GM19238 (cell line): ENCODE measurements at regions not wholly inside any gene's neighbourhood (a gene's known extent, or its start where the extent isn't known, plus 50 kb on each side); places are given as distances from the start of the nearest gene placed in this dataset.
"Not testable (repeated sequence)": the region's sequence is repeated elsewhere in the genome, so short reads cannot be mapped to it uniquely, and the experiment has no call there.

Experiments used
- DNase-seq: peaks from one replicate; pipeline ENCODE4 v3.0.0; 2011; ENCODE audit warnings: low spot score; ENCODE audit not compliant: insufficient read length

DNA sequence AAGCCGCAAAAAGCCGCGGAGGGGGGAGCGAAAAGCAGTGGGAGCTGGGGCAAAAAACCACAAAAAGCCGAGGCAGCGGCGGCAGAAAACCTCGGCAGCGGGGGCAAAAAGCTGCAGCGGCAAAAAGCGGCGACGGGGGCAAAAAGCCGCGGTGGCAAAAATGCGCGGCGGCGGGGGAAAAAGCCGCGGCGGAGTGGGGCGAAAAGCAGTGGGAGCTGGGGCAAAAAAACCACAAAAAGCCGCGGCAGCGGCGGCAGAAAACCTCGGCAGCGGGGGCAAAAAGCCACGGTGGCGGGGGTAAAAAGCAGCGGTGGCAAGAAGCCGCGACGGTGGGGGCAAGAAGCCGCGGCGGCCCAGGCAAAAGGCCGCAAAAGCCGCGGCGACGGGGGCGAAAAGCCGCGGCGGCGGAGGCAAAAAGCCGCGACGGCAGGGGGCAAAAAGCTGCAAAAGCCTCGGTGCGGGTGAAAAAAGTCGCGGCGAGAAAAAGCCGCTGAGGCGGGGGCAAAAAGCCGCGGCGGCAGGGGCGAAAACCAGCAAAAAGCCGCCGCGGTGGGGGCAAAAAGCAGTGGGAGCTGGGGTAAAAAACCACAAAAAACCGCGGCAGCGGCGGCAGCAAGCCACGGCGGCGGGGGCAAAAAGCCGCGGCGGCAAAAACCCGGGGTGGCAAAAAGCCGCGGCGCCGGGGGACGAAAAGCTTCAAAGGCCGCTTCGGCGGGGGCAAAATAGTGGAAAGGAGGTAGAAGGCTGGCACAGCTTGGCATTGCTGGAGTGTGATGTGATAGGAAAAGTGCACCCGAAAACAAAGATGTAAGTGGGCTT, 135.9 kb downstream of the ZNF92 start:
- no peak for DNase-seq

DNA sequence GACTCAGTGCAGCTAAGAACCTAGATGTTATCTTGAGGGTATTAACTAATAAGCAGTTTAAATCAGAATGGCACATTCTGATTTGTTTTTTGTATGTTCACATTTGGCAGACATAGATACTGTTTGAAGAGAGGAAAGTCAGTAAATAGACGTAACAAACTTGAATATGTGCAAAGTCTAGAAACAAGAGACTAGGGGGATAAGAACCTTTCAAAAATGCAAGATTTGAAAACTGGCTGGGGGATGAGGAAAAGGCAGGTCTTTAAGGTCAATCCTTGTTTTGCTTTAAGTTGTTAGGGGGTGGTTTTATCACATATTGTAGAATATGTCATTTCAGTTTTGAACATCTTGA, 136.5 kb downstream of the ZNF92 start:
- DNase-seq, result not testable (repeated sequence)

DNA sequence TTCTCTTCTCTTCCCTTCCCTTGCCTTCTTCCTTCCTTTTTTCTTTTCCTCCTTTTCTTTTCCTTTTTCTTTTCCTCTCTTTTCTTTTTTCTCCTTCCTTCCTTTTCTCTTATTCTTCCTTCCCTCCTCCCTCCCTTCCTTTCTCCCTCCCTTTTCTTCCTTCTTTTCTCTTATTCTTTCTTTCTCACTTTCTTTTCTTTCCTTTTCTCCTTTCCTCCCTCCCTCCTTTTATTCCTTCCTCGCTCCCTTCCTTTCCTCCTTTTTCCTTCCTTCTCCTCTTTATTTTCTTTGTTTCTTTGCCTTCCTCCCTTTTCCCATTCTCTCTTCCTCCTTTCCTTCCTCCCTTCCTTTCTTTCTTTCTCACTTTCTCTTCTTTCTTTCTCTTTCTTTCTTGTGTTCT, 146.1 kb downstream of the ZNF92 start:
- not testable (repeated sequence) for DNase-seq

DNA sequence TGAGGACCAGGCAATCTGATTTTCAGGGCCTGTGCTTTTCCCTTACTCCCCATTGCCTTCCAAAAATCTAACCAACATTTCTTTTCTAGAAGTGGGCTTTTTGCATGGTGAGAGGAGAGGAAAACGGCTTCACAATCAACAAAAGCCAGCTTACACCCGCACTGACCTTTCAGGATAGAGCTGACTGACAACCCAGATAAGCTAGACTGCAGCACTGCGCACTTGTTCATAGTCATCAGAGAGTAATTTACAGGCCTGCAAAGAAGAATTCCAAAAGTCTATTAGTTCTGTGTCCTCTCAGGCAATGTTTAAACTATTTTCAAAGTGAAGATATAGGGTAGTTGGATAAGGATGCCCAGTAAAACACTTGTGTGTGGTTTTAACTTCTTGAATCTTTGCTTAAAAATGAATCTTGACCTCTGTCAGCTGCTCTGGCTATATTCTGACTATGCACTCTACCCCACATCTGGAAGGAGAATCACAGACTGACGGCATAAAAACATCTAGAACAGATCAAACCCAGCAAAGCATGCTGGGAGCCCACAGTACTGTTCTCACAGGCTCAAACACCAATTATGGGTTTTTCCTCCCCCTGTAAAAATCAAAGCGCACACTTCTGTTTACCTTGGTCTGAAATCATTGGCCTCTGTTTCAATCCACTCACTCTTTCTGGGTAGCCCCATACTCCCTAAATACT, 172.0 kb downstream of the ZNF92 start:
- not testable (repeated sequence) for DNase-seq

DNA sequence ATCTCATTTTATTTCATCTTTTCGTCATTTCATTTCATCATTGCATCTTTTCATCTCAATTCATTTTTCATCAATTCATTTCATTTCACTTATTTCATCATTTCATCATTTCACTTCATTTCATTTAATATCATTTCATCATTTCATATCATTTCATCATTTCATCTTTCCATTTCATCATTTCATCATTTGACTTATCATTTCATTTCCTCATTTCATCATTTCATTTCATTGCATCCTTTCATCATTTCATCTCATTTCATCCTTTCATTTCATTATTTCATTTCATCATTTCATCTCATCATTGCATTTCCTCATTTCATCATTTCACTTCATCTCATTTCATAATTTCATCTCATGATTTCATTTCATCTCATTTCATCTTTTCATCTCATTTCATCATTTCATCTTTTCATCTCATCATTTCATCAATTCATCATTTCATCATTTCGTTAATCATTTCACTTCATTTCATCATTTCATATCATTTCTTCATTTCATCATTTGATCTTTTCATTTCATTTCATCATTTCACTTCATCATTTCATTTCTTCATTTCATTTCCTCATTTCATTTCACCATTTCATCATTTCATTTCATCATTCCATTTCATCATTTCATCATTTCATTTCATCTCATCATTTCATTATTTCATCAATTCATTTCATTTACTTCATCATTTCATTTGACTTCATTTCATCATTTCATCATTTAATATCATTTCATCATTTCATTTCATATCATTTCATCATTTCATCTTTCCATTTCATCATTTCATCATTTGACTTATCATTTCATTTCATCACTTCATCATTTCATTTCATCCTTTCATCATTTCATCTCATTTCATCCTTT, 176.2 kb downstream of the ZNF92 start:
- not testable (repeated sequence) for DNase-seq

DNA sequence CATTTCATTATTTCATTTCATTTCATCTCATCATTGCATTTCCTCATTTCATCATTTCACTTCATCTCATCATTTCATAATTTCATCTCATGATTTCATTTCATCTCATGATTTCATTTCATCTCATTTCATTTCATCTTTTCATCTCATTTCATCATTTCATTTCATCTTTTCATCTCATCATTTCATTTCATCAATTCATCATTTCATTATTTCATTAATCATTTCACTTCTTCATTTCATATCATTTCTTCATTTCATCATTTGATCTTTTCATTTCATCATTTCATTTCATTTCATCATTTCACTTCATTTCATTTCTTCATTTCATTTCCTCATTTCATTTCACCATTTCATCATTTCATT, 176.8 kb downstream of the ZNF92 start:
- DNase-seq, result not testable (repeated sequence)

DNA sequence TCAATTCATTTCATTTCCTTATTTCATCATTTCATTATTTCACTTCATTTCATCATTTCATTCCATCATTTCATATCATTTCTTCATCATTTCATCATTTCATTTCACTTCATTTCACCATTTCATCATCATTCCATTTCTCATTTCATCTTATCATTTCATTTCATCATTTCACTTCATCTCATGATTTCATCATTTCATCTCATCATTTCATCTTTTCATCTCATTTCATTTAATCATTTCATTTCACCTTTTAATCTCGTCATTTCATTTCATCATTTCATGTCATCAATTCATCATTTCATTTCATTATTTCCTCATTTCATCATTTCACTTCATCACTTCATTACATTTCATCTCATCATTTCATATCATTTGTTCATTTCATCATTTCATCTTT, 177.4 kb downstream of the ZNF92 start:
- not testable (repeated sequence) for DNase-seq

DNA sequence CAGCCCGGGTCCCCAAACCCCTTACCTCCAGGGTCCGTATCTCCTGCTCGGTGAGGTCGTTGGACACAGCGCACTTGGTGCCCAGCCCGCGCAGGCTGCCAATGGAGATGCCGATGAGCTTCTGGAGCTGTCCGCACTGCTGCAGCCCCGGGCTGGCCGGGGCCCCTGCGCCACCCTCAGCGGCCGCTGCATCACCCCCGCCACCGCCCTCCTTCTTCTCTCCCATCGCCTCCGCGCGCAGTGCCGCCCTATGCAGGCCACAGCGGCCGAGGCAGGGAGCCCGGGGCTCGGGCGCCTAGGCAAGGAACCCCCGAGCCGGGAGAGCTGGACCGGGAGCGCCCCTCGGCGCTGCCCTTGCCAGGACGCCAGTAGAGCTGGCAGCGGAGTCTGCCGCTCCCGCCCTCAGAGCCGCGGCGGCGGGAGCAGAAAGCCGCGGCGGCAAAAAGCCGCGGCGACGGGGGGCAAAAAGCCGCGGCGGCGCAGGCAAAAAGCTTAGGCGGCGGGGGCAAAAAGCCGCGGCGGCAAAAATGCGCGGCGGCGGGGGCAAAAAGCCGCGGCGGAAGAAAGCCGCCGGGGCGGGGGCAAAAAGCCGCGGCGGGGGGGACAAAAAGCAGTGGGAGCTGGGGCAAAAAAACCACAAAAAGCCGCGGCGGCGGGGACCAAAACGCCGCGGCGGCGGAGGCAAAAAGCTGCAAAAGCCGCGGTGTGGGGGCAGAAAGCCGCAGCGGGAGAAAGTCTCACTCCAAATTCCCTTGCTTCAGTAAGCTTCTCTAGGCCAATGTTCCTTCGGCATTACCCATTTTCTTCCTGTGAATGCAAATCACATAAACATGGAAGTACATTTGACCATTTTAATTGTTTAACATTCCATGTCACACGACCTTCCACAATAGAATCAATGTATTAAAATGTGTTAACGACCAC, 181.2 kb downstream of the ZNF92 start:
- DNase-seq, result not testable (repeated sequence)

DNA sequence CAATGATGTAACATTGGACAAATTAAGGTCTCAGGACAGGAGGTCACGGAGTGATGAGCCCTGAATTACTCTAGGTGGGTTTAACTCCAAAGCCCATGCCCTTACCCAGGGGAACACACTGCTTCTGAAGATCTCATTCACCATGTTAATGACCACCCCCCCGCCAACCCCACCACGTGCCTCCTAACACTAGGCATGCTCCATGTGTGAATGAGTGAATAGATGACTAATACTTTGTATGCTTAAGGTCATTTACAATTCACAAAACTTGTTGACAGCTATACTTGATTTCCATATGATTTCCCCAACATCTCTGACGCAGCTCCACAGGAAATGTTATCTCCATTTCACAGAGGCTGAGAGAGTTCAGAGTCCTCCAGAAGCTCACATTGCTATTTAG, 184.9 kb downstream of the ZNF92 start:
- not testable (repeated sequence) for DNase-seq

DNA sequence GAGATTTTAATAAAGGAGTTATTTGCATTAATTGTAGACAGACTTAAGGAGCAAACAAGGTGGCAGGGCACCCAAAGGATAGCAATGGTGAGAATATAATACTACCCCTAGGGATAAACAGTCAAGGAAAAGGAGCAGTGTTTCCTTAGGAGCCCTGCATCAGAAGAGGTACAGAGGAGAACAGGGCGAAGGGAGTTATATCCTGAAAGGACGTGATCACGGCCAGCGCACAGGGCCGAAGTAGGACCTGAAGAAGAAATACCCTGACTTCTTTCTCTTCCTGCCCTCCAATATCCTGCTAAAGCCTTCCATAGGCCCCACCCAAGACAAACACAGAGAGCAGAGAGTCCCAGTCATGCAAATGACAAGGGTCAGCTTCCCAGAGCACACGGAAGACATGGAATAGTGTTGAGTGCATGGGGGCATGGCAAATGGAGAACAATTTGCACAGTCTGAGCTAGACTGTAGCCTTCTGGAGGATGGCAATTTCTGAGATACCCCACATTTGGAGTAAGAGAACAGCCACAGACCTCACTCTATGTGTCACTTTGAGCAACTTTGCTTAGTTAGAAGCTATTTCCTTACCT, 188.2 kb downstream of the ZNF92 start:
- DNase-seq, result not testable (repeated sequence)

DNA sequence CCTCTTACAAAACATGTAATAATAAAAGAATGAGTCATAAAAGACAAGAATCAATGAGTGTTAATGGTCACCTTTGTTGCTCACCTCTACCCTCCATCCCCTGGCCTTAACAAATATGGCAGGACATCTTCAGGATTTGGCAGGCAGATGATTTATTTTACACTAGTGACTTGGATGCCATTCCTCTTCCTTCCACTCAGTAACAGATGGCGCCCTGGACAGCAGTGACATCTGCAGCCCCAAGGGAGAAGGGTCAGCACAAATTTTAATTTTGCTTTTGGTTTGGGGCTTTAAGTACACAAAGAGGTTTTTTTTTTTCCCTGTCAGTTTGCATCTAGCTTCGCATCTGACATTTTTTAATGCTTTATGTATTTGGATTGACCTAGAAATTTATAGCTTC, 188.9 kb downstream of the ZNF92 start:
- not testable (repeated sequence) for DNase-seq

DNA sequence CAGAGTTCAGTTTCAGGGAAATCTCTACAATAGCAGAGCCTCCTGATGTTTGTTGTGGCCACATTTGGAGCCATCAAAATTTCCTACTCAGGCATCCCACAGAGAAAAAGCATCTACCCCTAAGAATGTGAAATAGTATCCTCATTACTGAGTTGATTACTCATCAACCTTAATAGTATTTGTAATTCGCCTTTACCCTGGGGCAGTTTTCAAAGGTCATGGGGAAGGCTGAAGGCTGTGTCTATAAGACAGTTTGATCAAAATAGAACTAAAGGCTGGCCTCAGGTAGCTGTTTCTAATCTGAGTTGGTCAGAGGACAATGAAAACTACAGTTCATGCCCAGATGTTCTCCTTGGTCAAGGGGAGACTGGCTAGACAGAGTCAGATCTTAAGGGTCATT, 189.7 kb downstream of the ZNF92 start:
- DNase-seq, result not testable (repeated sequence)

DNA sequence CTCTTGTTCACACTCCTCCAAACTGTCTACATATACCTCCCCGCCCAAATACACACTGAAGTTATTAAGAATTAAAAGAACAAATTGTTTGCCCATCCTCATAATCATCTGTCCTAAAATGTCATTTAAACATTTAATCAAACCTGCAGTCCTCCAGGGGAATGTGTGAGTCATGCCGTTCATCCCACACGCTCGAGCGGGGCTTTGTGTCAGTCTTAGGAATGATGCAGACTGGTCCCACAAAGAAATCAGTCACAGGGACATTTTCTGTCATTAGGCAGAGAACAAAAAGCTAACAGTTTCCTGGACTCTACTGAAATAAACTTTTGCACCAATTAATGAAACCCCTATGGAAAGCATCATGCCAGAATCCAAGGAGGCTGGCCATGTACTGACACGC, 194.6 kb downstream of the ZNF92 start:
- not testable (repeated sequence) for DNase-seq

DNA sequence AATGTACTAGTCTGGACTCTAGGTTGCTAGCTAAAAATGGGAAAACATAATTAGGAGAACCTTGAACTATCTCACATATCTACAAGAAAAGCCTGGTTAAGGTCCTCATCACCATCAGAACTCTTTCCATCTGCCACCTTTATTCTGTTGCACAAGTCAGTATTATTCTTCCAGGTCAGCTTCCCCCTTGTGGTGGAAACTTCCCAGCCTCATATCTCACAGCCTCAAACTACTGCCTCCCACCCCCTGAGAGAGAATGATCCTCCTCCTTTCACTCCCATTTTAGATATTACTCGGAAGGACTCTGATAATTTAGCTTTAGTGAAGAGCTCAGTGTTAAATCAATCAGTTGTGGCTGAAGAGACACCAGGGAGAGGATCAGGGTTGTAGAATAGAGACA, 197.3 kb downstream of the ZNF92 start:
- not testable (repeated sequence) for DNase-seq

DNA sequence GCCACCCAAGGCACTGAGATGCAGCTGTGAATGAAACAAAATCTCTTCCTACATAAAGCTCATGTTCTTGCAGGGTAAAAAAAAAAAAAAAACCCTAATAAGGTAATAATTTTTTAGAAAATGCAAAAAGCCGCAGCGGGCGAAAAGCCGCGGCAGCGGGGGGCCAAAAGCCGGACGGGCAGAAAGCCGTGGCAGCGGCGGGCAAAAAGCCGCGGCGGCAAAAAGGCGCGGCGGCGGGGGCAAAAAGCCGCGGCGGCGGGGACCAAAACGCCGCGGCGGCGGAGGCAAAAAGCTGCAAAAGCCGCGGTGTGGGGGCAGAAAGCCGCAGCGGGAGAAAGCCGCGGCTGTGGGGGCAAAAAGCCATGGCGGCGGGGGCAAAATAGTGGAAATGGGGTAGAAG, 198.9 kb downstream of the ZNF92 start:
- not testable (repeated sequence) for DNase-seq

DNA sequence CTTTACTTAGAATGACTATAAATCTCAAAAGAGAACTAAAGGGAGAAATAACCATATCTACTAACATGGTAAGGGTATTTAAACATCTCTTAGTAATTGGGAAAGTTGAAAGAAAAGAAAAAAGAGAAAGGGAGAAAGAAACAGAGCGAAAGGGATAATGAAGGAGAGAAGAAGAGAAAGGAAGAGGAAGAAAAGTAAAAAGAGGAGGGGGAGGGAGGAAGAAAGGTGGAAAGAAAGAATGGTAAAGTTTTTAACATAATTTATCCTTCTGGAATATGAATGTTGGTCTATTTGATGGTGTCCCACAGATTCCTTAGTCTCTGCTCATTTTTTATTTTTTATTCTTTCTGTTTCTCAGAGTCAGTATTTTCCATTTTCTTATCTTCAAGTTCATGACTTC, 202.7 kb downstream of the ZNF92 start:
- DNase-seq, result not testable (repeated sequence)

DNA sequence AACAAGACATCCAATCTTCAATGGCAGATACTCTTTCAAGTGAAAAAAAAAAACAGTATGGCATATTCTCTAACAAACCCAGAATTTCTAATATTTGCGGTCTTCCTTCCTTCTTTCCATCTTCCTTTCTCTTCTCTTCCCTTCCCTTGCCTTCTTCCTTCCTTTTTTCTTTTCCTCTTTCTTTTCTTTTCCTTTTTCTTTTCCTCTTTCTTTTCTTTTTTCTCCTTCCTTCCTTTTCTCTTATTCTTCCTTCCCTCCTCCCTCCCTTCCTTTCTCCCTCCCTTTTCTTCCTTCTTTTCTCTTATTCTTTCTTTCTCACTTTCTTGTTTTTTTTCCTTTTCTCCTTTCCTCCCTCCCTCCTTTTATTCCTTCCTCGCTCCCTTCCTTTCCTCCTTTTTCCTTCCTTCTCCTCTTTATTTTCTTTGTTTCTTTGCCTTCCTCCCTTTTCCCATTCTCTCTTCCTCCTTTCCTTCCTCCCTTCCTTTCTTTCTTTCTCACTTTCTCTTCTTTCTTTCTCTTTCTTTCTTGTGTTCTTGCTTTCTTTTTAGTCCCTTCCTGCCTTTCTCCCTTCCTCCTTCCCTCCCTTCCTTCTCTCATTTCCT, 209.0 kb downstream of the ZNF92 start:
- not testable (repeated sequence) for DNase-seq

DNA sequence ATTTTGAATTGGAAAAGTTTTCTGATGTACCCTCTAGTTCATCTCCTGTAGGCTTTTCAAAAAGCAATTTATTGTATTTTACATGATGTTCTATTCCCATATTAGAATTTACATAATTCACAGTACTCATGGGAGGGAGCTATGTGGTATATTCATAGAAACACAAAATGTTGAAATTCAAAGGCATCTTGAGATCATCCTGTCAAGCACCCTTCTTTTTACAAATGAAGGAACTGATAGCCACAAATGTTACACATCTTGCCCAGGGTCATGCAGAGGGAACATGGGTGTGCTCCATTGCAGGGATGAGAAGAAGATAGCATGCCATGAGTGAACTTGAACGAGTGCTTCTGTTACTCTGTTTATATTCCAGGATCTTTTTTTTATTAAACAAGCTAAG, 228.8 kb downstream of the ZNF92 start:
- not testable (repeated sequence) for DNase-seq

DNA sequence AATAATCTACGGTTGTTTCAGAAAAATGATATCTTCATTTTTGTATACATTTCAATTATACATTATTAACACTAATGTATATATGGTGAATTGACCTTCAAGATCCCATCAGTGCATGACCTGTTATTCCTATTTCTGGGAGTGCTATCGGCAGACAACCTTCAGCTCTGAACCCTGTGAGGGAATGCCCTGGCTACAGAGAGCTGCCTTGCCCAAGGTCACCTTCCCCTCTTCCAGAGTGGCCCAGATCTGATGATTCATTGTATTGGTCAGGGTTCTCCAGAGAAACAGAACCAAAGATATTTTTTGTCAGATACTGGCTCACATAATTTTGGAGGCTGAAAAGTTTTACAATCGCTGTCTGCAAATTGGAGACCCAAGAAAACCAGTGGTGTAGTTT, 235.5 kb downstream of the ZNF92 start:
- DNase-seq, result no peak
